ENCODE measurements at regions not wholly inside any gene's neighbourhood (a gene's known extent, or its start where the extent isn't known, plus 50 kb on each side); places are given as distances from the start of the nearest gene placed in this dataset.

- no peak overlapping the region for H3K4me3 ChIP-seq (ENCODE audit: insufficient read depth, low read depth, low read length)
- no peaks in the 10 kb centered on the region for H3K27me3 ChIP-seq (ENCODE audit: control insufficient read depth, insufficient read depth, low read length)
- H3K36me3 ChIP-seq (replicated peaks; ENCODE audit: control insufficient read depth, insufficient read depth, low read length), result no peaks in the 10 kb centered on the region
- no peak for DNase-seq
These were observed 1350.5 kb downstream of the BRD1 start for GRCh38 chr22:48477031-48477721.

- Histone ChIP-seq H3K4me3 (ENCODE audit: insufficient read depth, low read depth, low read length) (no peak overlapping the region), H3K36me3 (replicated peaks; ENCODE audit: control insufficient read depth, insufficient read depth, low read length) (no peaks in the 10 kb centered on the region), H3K27me3 (ENCODE audit: control insufficient read depth, insufficient read depth, low read length) (no peaks in the 10 kb centered on the region)
- DNase-seq, result peak; percentile 29
These were observed 1351.1 kb downstream of the BRD1 start for GRCh38 chr22:48476577-48476976.

- no peaks in the 10 kb centered on the region for H3K27me3 ChIP-seq (ENCODE audit: control insufficient read depth, insufficient read depth, low read length)
- peak; percentile 55 for DNase-seq
- H3K36me3 ChIP-seq (replicated peaks; ENCODE audit: control insufficient read depth, insufficient read depth, low read length), result no peaks in the 10 kb centered on the region
- no peak overlapping the region for H3K4me3 ChIP-seq (ENCODE audit: insufficient read depth, low read depth, low read length)
These were observed 1351.9 kb downstream of the BRD1 start for GRCh38 chr22:48475661-48476345.

- no peaks in the 10 kb centered on the region for H3K27me3 ChIP-seq (ENCODE audit: control insufficient read depth, insufficient read depth, low read length)
- H3K4me3 ChIP-seq (ENCODE audit: insufficient read depth, low read depth, low read length), result no peak overlapping the region
- DNase-seq, result peak; percentile 27
- no peaks in the 10 kb centered on the region for H3K36me3 ChIP-seq (replicated peaks; ENCODE audit: control insufficient read depth, insufficient read depth, low read length)
These were observed 1352.8 kb downstream of the BRD1 start for GRCh38 chr22:48474881-48475280.

GRCh38 chr22:48473202-48473601 is 1354.5 kb downstream of the BRD1 start:
- Histone ChIP-seq H3K27me3 (ENCODE audit: control insufficient read depth, insufficient read depth, low read length) (no peaks in the 10 kb centered on the region), H3K4me3 (ENCODE audit: insufficient read depth, low read depth, low read length) (no peak overlapping the region), H3K36me3 (replicated peaks; ENCODE audit: control insufficient read depth, insufficient read depth, low read length) (no peaks in the 10 kb centered on the region)
- DNase-seq, result no peak

- peak; percentile 46 for DNase-seq
These were observed 1363.4 kb downstream of the BRD1 start for GRCh38 chr22:48464246-48464645.

GRCh38 chr22:48459859-48460823 is 1367.5 kb downstream of the BRD1 start:
- no peak for DNase-seq
- Histone ChIP-seq H3K4me3 (ENCODE audit: insufficient read depth, low read depth, low read length) (no peak overlapping the region), H3K36me3 (replicated peaks; ENCODE audit: control insufficient read depth, insufficient read depth, low read length) (no peaks in the 10 kb centered on the region)

More at GRCh38 chr22:48464246-48464645, 1363.4 kb downstream of the BRD1 start:
- Histone ChIP-seq H3K27me3 (ENCODE audit: control insufficient read depth, insufficient read depth, low read length) (no peaks in the 10 kb centered on the region), H3K36me3 (replicated peaks; ENCODE audit: control insufficient read depth, insufficient read depth, low read length) (no peaks in the 10 kb centered on the region), H3K4me3 (ENCODE audit: insufficient read depth, low read depth, low read length) (no peak overlapping the region)

GRCh38 chr22:48459259-48459658 is 1368.4 kb downstream of the BRD1 start:
- H3K36me3 ChIP-seq (replicated peaks; ENCODE audit: control insufficient read depth, insufficient read depth, low read length), result no peaks in the 10 kb centered on the region
- H3K4me3 ChIP-seq (ENCODE audit: insufficient read depth, low read depth, low read length), result no peak overlapping the region
- H3K27me3 ChIP-seq (ENCODE audit: control insufficient read depth, insufficient read depth, low read length), result no peaks in the 10 kb centered on the region
- DNase-seq, result no peak

More at GRCh38 chr22:48459859-48460823, 1367.5 kb downstream of the BRD1 start:
- no peaks in the 10 kb centered on the region for H3K27me3 ChIP-seq (ENCODE audit: control insufficient read depth, insufficient read depth, low read length)

- no peak for DNase-seq
- no peak overlapping the region for H3K4me3 ChIP-seq (ENCODE audit: insufficient read depth, low read depth, low read length)
- no peaks in the 10 kb centered on the region for H3K36me3 ChIP-seq (replicated peaks; ENCODE audit: control insufficient read depth, insufficient read depth, low read length)
- H3K27me3 ChIP-seq (ENCODE audit: control insufficient read depth, insufficient read depth, low read length), result no peaks in the 10 kb centered on the region
These were observed 1371.2 kb downstream of the BRD1 start for GRCh38 chr22:48456449-48456848.

- Histone ChIP-seq H3K27me3 (ENCODE audit: control insufficient read depth, insufficient read depth, low read length) (no peaks in the 10 kb centered on the region), H3K36me3 (replicated peaks; ENCODE audit: control insufficient read depth, insufficient read depth, low read length) (no peaks in the 10 kb centered on the region), H3K4me3 (ENCODE audit: insufficient read depth, low read depth, low read length) (no peak overlapping the region)
- DNase-seq, result no peak
These were observed 1373.8 kb downstream of the BRD1 start for GRCh38 chr22:48453751-48454485.

- DNase-seq, result no peak
- no peak overlapping the region for H3K4me3 ChIP-seq (ENCODE audit: insufficient read depth, low read depth, low read length)
- H3K27me3 ChIP-seq (ENCODE audit: control insufficient read depth, insufficient read depth, low read length), result no peaks in the 10 kb centered on the region
- H3K36me3 ChIP-seq (replicated peaks; ENCODE audit: control insufficient read depth, insufficient read depth, low read length), result no peaks in the 10 kb centered on the region
These were observed 1374.5 kb downstream of the BRD1 start for GRCh38 chr22:48453171-48453570.

- no peaks in the 10 kb centered on the region for H3K36me3 ChIP-seq (replicated peaks; ENCODE audit: control insufficient read depth, insufficient read depth, low read length)
- no peak for DNase-seq
- H3K27me3 ChIP-seq (ENCODE audit: control insufficient read depth, insufficient read depth, low read length), result no peaks in the 10 kb centered on the region
- no peak overlapping the region for H3K4me3 ChIP-seq (ENCODE audit: insufficient read depth, low read depth, low read length)
These were observed 1374.9 kb downstream of the BRD1 start for GRCh38 chr22:48452766-48453165.

- H3K27me3 ChIP-seq (ENCODE audit: control insufficient read depth, insufficient read depth, low read length), result no peaks in the 10 kb centered on the region
- H3K4me3 ChIP-seq (ENCODE audit: insufficient read depth, low read depth, low read length), result no peak overlapping the region
- no peak for DNase-seq
These were observed 1375.8 kb downstream of the BRD1 start for GRCh38 chr22:48451891-48452290.

GRCh38 chr22:48450188-48450825 is 1377.4 kb downstream of the BRD1 start:
- Histone ChIP-seq H3K4me3 (ENCODE audit: insufficient read depth, low read depth, low read length) (no peak overlapping the region), H3K27me3 (ENCODE audit: control insufficient read depth, insufficient read depth, low read length) (no peaks in the 10 kb centered on the region), H3K36me3 (replicated peaks; ENCODE audit: control insufficient read depth, insufficient read depth, low read length) (no peaks in the 10 kb centered on the region)
- DNase-seq, result no peak

More at GRCh38 chr22:48451891-48452290, 1375.8 kb downstream of the BRD1 start:
- no peaks in the 10 kb centered on the region for H3K36me3 ChIP-seq (replicated peaks; ENCODE audit: control insufficient read depth, insufficient read depth, low read length)

All from H7 (cell line).